ENCODE measurements at regions not wholly inside any gene's neighbourhood (a gene's known extent, or its start where the extent isn't known, plus 50 kb on each side); places are given as distances from the start of the nearest gene placed in this dataset.

- TF ChIP-seq, protein P1, sequence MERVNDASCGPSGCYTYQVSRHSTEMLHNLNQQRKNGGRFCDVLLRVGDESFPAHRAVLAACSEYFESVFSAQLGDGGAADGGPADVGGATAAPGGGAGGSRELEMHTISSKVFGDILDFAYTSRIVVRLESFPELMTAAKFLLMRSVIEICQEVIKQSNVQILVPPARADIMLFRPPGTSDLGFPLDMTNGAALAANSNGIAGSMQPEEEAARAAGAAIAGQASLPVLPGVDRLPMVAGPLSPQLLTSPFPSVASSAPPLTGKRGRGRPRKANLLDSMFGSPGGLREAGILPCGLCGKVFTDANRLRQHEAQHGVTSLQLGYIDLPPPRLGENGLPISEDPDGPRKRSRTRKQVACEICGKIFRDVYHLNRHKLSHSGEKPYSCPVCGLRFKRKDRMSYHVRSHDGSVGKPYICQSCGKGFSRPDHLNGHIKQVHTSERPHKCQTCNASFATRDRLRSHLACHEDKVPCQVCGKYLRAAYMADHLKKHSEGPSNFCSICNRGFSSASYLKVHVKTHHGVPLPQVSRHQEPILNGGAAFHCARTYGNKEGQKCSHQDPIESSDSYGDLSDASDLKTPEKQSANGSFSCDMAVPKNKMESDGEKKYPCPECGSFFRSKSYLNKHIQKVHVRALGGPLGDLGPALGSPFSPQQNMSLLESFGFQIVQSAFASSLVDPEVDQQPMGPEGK (CRISPR knock-in tag; IDR thresholded peaks at IDR 0.05; ENCODE audit: borderline replicate concordance), result no peak
- TF ChIP-seq, protein P2, sequence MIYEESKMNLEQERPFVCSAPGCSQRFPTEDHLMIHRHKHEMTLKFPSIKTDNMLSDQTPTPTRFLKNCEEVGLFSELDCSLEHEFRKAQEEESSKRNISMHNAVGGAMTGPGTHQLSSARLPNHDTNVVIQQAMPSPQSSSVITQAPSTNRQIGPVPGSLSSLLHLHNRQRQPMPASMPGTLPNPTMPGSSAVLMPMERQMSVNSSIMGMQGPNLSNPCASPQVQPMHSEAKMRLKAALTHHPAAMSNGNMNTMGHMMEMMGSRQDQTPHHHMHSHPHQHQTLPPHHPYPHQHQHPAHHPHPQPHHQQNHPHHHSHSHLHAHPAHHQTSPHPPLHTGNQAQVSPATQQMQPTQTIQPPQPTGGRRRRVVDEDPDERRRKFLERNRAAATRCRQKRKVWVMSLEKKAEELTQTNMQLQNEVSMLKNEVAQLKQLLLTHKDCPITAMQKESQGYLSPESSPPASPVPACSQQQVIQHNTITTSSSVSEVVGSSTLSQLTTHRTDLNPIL (CRISPR knock-in tag; IDR thresholded peaks at IDR 0.05; ENCODE audit: low read depth), result no peak
- TF ChIP-seq GLIS3 (CRISPR knock-in tag; IDR thresholded peaks at IDR 0.05), result no peak
- TF ChIP-seq ZFP3 (CRISPR knock-in tag; IDR thresholded peaks at IDR 0.05), result no peak
- no peak for TF ChIP-seq PPARA (CRISPR knock-in tag; IDR thresholded peaks at IDR 0.05; ENCODE audit: borderline replicate concordance)
- TF ChIP-seq RARB (CRISPR knock-in tag; IDR thresholded peaks at IDR 0.05), result no peak
- TF ChIP-seq TSHZ2 (CRISPR knock-in tag; IDR thresholded peaks at IDR 0.05), result no peak
- TF ChIP-seq SNAI2 (CRISPR knock-in tag; IDR thresholded peaks at IDR 0.05), result no peak
- TF ChIP-seq ESRRG (CRISPR knock-in tag; IDR thresholded peaks at IDR 0.05), result no peak
- TF ChIP-seq ZNF70 (CRISPR knock-in tag; IDR thresholded peaks at IDR 0.05), result no peak
- TF ChIP-seq ZFP30 (CRISPR knock-in tag; IDR thresholded peaks at IDR 0.05), result no peak
Observed at GRCh38 chr4:152132776-152133175, 372.0 kb upstream of the GATB start.
